ENCODE measurements at regions not wholly inside any gene's neighbourhood (a gene's known extent, or its start where the extent isn't known, plus 50 kb on each side); places are given as distances from the start of the nearest gene placed in this dataset.

GRCh38 chr10:3588346-3588745 lies 196.7 kb downstream of the KLF6 start:
- H3K9ac ChIP-seq (ENCODE audit: low read length) = no peak overlapping the region
- no peak overlapping the region for H3K4me3 ChIP-seq (ENCODE audit: low read length)
- no peaks in the 10 kb centered on the region for H3K4me1 ChIP-seq (ENCODE audit: control insufficient read depth, insufficient read depth, low read length)
- no peaks in the 10 kb centered on the region for H3K27me3 ChIP-seq (replicated peaks; ENCODE audit: control insufficient read depth, insufficient read depth, low read length)
- H3K9me3 ChIP-seq (ENCODE audit: control insufficient read depth, low read length) = no peaks in the 10 kb centered on the region
- no peaks in the 10 kb centered on the region for H3K36me3 ChIP-seq (ENCODE audit: control insufficient read depth, insufficient read depth, low read length, severe bottlenecking)
- DNase-seq (ENCODE audit: low read depth) = no peak

GRCh38 chr10:3584926-3585784 lies 199.9 kb downstream of the KLF6 start:
- H3K4me3 ChIP-seq (ENCODE audit: low read length) = no peak overlapping the region
- no peak for DNase-seq (ENCODE audit: low read depth)
- H3K36me3 ChIP-seq (ENCODE audit: control insufficient read depth, insufficient read depth, low read length, severe bottlenecking) = no peaks in the 10 kb centered on the region

GRCh38 chr10:3580565-3580964 lies 204.4 kb downstream of the KLF6 start:
- DNase-seq (ENCODE audit: low read depth) = no peak
- H3K27me3 ChIP-seq (replicated peaks; ENCODE audit: control insufficient read depth, insufficient read depth, low read length) = no peaks in the 10 kb centered on the region
- H3K9me3 ChIP-seq (ENCODE audit: control insufficient read depth, low read length) = no peaks in the 10 kb centered on the region
- no peak overlapping the region for H3K4me3 ChIP-seq (ENCODE audit: low read length)
- H3K4me1 ChIP-seq (ENCODE audit: control insufficient read depth, insufficient read depth, low read length) = no peaks in the 10 kb centered on the region
- H3K36me3 ChIP-seq (ENCODE audit: control insufficient read depth, insufficient read depth, low read length, severe bottlenecking) = no peaks in the 10 kb centered on the region
- H3K9ac ChIP-seq (ENCODE audit: low read length) = no peak overlapping the region

More at GRCh38 chr10:3584926-3585784, 199.9 kb downstream of the KLF6 start:
- Histone ChIP-seq H3K9ac (ENCODE audit: low read length) (no peak overlapping the region), H3K27me3 (replicated peaks; ENCODE audit: control insufficient read depth, insufficient read depth, low read length) (no peaks in the 10 kb centered on the region), H3K4me1 (ENCODE audit: control insufficient read depth, insufficient read depth, low read length) (no peaks in the 10 kb centered on the region), H3K9me3 (ENCODE audit: control insufficient read depth, low read length) (no peaks in the 10 kb centered on the region)

- Histone ChIP-seq H3K9ac (ENCODE audit: low read length) (no peak overlapping the region), H3K4me3 (ENCODE audit: low read length) (no peak overlapping the region), H3K27me3 (replicated peaks; ENCODE audit: control insufficient read depth, insufficient read depth, low read length) (no peaks in the 10 kb centered on the region), H3K9me3 (ENCODE audit: control insufficient read depth, low read length) (no peaks in the 10 kb centered on the region), H3K4me1 (ENCODE audit: control insufficient read depth, insufficient read depth, low read length) (no peaks in the 10 kb centered on the region), H3K36me3 (ENCODE audit: control insufficient read depth, insufficient read depth, low read length, severe bottlenecking) (no peaks in the 10 kb centered on the region)
- no peak for DNase-seq (ENCODE audit: low read depth)
Measured at GRCh38 chr10:3579845-3580244, 205.2 kb downstream of the KLF6 start.

- H3K36me3 ChIP-seq (ENCODE audit: control insufficient read depth, insufficient read depth, low read length, severe bottlenecking) = no peaks in the 10 kb centered on the region
- peaks cover 6% of the 10 kb centered on the region for H3K4me1 ChIP-seq (ENCODE audit: control insufficient read depth, insufficient read depth, low read length)
- no peak overlapping the region for H3K9ac ChIP-seq (ENCODE audit: low read length)
- no peak for DNase-seq (ENCODE audit: low read depth)
- no peaks in the 10 kb centered on the region for H3K9me3 ChIP-seq (ENCODE audit: control insufficient read depth, low read length)
- H3K4me3 ChIP-seq (ENCODE audit: low read length) = no peak overlapping the region
- H3K27me3 ChIP-seq (replicated peaks; ENCODE audit: control insufficient read depth, insufficient read depth, low read length) = no peaks in the 10 kb centered on the region
Measured at GRCh38 chr10:3578682-3579081, 206.3 kb downstream of the KLF6 start.

GRCh38 chr10:3578159-3578558 lies 206.8 kb downstream of the KLF6 start:
- Histone ChIP-seq H3K4me3 (ENCODE audit: low read length) (no peak overlapping the region), H3K4me1 (ENCODE audit: control insufficient read depth, insufficient read depth, low read length) (peaks cover 6% of the 10 kb centered on the region), H3K9ac (ENCODE audit: low read length) (no peak overlapping the region), H3K9me3 (ENCODE audit: control insufficient read depth, low read length) (no peaks in the 10 kb centered on the region), H3K27me3 (replicated peaks; ENCODE audit: control insufficient read depth, insufficient read depth, low read length) (no peaks in the 10 kb centered on the region), H3K36me3 (ENCODE audit: control insufficient read depth, insufficient read depth, low read length, severe bottlenecking) (no peaks in the 10 kb centered on the region)
- no peak for DNase-seq (ENCODE audit: low read depth)

- Histone ChIP-seq H3K4me3 (ENCODE audit: low read length) (no peak overlapping the region), H3K4me1 (ENCODE audit: control insufficient read depth, insufficient read depth, low read length) (peaks cover 14% of the 10 kb centered on the region), H3K9me3 (ENCODE audit: control insufficient read depth, low read length) (no peaks in the 10 kb centered on the region), H3K36me3 (ENCODE audit: control insufficient read depth, insufficient read depth, low read length, severe bottlenecking) (no peaks in the 10 kb centered on the region), H3K27me3 (replicated peaks; ENCODE audit: control insufficient read depth, insufficient read depth, low read length) (no peaks in the 10 kb centered on the region), H3K9ac (ENCODE audit: low read length) (no peak overlapping the region)
- no peak for DNase-seq (ENCODE audit: low read depth)
Measured at GRCh38 chr10:3574451-3574850, 210.6 kb downstream of the KLF6 start.

GRCh38 chr10:3573498-3573897 lies 211.5 kb downstream of the KLF6 start:
- no peak for DNase-seq (ENCODE audit: low read depth)

GRCh38 chr10:3571310-3571825 lies 213.6 kb downstream of the KLF6 start:
- Histone ChIP-seq H3K9me3 (ENCODE audit: control insufficient read depth, low read length) (no peaks in the 10 kb centered on the region), H3K4me3 (ENCODE audit: low read length) (no peak overlapping the region), H3K4me1 (ENCODE audit: control insufficient read depth, insufficient read depth, low read length) (peaks cover 14% of the 10 kb centered on the region), H3K36me3 (ENCODE audit: control insufficient read depth, insufficient read depth, low read length, severe bottlenecking) (no peaks in the 10 kb centered on the region), H3K27me3 (replicated peaks; ENCODE audit: control insufficient read depth, insufficient read depth, low read length) (no peaks in the 10 kb centered on the region), H3K9ac (ENCODE audit: low read length) (no peak overlapping the region)
- DNase-seq (ENCODE audit: low read depth) = no peak

More at GRCh38 chr10:3573498-3573897, 211.5 kb downstream of the KLF6 start:
- Histone ChIP-seq H3K36me3 (ENCODE audit: control insufficient read depth, insufficient read depth, low read length, severe bottlenecking) (no peaks in the 10 kb centered on the region), H3K9me3 (ENCODE audit: control insufficient read depth, low read length) (no peaks in the 10 kb centered on the region), H3K27me3 (replicated peaks; ENCODE audit: control insufficient read depth, insufficient read depth, low read length) (no peaks in the 10 kb centered on the region), H3K4me3 (ENCODE audit: low read length) (no peak overlapping the region), H3K9ac (ENCODE audit: low read length) (no peak overlapping the region), H3K4me1 (ENCODE audit: control insufficient read depth, insufficient read depth, low read length) (peaks cover 14% of the 10 kb centered on the region)

- no peak for DNase-seq (ENCODE audit: low read depth)
- Histone ChIP-seq H3K27me3 (replicated peaks; ENCODE audit: control insufficient read depth, insufficient read depth, low read length) (no peaks in the 10 kb centered on the region), H3K4me3 (ENCODE audit: low read length) (no peak overlapping the region), H3K9ac (ENCODE audit: low read length) (no peak overlapping the region), H3K36me3 (ENCODE audit: control insufficient read depth, insufficient read depth, low read length, severe bottlenecking) (no peaks in the 10 kb centered on the region), H3K9me3 (ENCODE audit: control insufficient read depth, low read length) (peaks cover 3% of the 10 kb centered on the region), H3K4me1 (ENCODE audit: control insufficient read depth, insufficient read depth, low read length) (peaks cover 14% of the 10 kb centered on the region)
Measured at GRCh38 chr10:3570855-3571266, 214.1 kb downstream of the KLF6 start.

GRCh38 chr10:3570131-3570729 lies 214.8 kb downstream of the KLF6 start:
- Histone ChIP-seq H3K36me3 (ENCODE audit: control insufficient read depth, insufficient read depth, low read length, severe bottlenecking) (no peaks in the 10 kb centered on the region), H3K9ac (ENCODE audit: low read length) (no peak overlapping the region), H3K9me3 (ENCODE audit: control insufficient read depth, low read length) (peaks cover 7% of the 10 kb centered on the region), H3K4me3 (ENCODE audit: low read length) (no peak overlapping the region), H3K4me1 (ENCODE audit: control insufficient read depth, insufficient read depth, low read length) (peaks cover 14% of the 10 kb centered on the region), H3K27me3 (replicated peaks; ENCODE audit: control insufficient read depth, insufficient read depth, low read length) (no peaks in the 10 kb centered on the region)
- no peak for DNase-seq (ENCODE audit: low read depth)
